Germinal center (tissue), 1 donor: ENCODE measurements at regions not wholly inside any gene's neighbourhood (a gene's known extent, or its start where the extent isn't known, plus 50 kb on each side); places are given as distances from the start of the nearest gene placed in this dataset.
"Not testable (repeated sequence)": the region's sequence is repeated elsewhere in the genome, so short reads cannot be mapped to it uniquely, and the experiment has no call there.

Source experiments
- DNase-seq: peaks from one replicate; pipeline ENCODE4 v3.0.0; 2012; ENCODE audit warnings: mixed read lengths, low spot score

- DNase-seq = no peak
Measured at GRCh38 chr7:91356915-91357314, 92.7 kb downstream of the FZD1 start.

GRCh38 chr7:91357379-91357778, 93.1 kb downstream of the FZD1 start:
- no peak for DNase-seq

GRCh38 chr7:91357901-91358300, 93.7 kb downstream of the FZD1 start:
- DNase-seq = no peak

GRCh38 chr7:91358303-91358702, 94.1 kb downstream of the FZD1 start:
- no peak for DNase-seq

- not testable (repeated sequence) for DNase-seq
Measured at GRCh38 chr7:91365097-91365496, 100.9 kb downstream of the FZD1 start.

- DNase-seq = no peak
Measured at GRCh38 chr7:91366091-91366490, 101.9 kb downstream of the FZD1 start.

- no peak for DNase-seq
Measured at GRCh38 chr7:91367812-91368578, 103.8 kb downstream of the FZD1 start.

GRCh38 chr7:91372323-91372722, 108.1 kb downstream of the FZD1 start:
- no peak for DNase-seq

- no peak for DNase-seq
Measured at GRCh38 chr7:91373111-91373800, 109.0 kb downstream of the FZD1 start.

GRCh38 chr7:91374321-91374989, 110.2 kb downstream of the FZD1 start:
- DNase-seq = no peak

- DNase-seq = no peak
Measured at GRCh38 chr7:91375378-91375777, 111.1 kb downstream of the FZD1 start.

GRCh38 chr7:91378131-91378530, 113.9 kb downstream of the FZD1 start:
- no peak for DNase-seq

GRCh38 chr7:91379236-91379635, 115.0 kb downstream of the FZD1 start:
- no peak for DNase-seq

GRCh38 chr7:91379991-91380390, 115.8 kb downstream of the FZD1 start:
- DNase-seq = no peak

- no peak for DNase-seq
Measured at GRCh38 chr7:91383053-91383904, 119.0 kb downstream of the FZD1 start.

- no peak for DNase-seq
Measured at GRCh38 chr7:91383905-91384274, 119.7 kb downstream of the FZD1 start.

GRCh38 chr7:91394757-91395156, 130.5 kb downstream of the FZD1 start:
- DNase-seq = not testable (repeated sequence)

- not testable (repeated sequence) for DNase-seq
Measured at GRCh38 chr7:91395313-91395712, 131.1 kb downstream of the FZD1 start.

- DNase-seq = no peak
Measured at GRCh38 chr7:91397096-91397495, 132.9 kb downstream of the FZD1 start.

- no peak for DNase-seq
Measured at GRCh38 chr7:91397612-91398011, 133.4 kb downstream of the FZD1 start.

- DNase-seq = no peak
Measured at GRCh38 chr7:91398341-91398740, 134.1 kb downstream of the FZD1 start.
